MCF 10A (cell line): ENCODE measurements at regions not wholly inside any gene's neighbourhood (a gene's known extent, or its start where the extent isn't known, plus 50 kb on each side); places are given as distances from the start of the nearest gene placed in this dataset.
"Not testable (repeated sequence)": the region's sequence is repeated elsewhere in the genome, so short reads cannot be mapped to it uniquely, and the experiment has no call there.

Source experiments
- BruUV-seq: library from RNA; stranded (reverse); fragments of 400-500 nt; replicated peaks from 2 replicates; lab custom pipeline; 2021; lab: Mats Ljungman, UMichigan
- CTCF ChIA-PET: fragments of 300-600 bp; sonication (Branson Sonifier 250); formaldehyde crosslinking; extraction: SDS; loops from one replicate; lab custom pipeline; 2021; ENCODE audit warnings: antibody characterized with exemption, inconsistent platforms; lab: Yijun Ruan, JAX
- POLR2A ChIA-PET: fragments of 300-600, 350-650 bp; sonication (Branson Sonifier 250); formaldehyde crosslinking; extraction: SDS; loops from one replicate; lab custom pipeline; 2020; ENCODE audit warnings: antibody characterized with exemption, inconsistent platforms; lab: Yijun Ruan, JAX
- DNase-seq: peaks from one replicate; pipeline ENCODE4 v3.0.0-alpha.2; 2018; ENCODE audit not compliant: unreplicated experiment
- H3K27ac Mint-ChIP-seq: one replicate; pipeline ENCODE4 v1.8.0; 2022; ENCODE audit warnings: mild to moderate bottlenecking, low read depth, mixed read lengths; ENCODE audit not compliant: unreplicated experiment
- H3K27me3 Mint-ChIP-seq: one replicate; pipeline ENCODE4 v1.8.0; 2022; ENCODE audit warnings: mixed read lengths; ENCODE audit not compliant: insufficient read depth, unreplicated experiment
- H3K36me3 Mint-ChIP-seq: one replicate; pipeline ENCODE4 v1.8.0; 2022; ENCODE audit warnings: mild to moderate bottlenecking, moderate library complexity, mixed read lengths; ENCODE audit not compliant: insufficient read depth, unreplicated experiment
- H3K4me1 Mint-ChIP-seq: one replicate; pipeline ENCODE4 v1.8.0; 2022; ENCODE audit warnings: mixed read lengths; ENCODE audit not compliant: insufficient read depth, unreplicated experiment
- H3K4me3 Mint-ChIP-seq: one replicate; pipeline ENCODE4 v1.8.0; 2022; ENCODE audit warnings: mild to moderate bottlenecking, moderate library complexity, mixed read lengths; ENCODE audit not compliant: unreplicated experiment
- H3K9me3 Mint-ChIP-seq: one replicate; pipeline ENCODE4 v1.8.0; 2022; ENCODE audit warnings: mixed read lengths; ENCODE audit not compliant: unreplicated experiment
- CTCF ChIP-seq: fragments of 200-600 bp; IDR thresholded peaks from one replicate; pipeline ENCODE4 v1.8.0; 2022; ENCODE audit warnings: antibody characterized with exemption, mild to moderate bottlenecking; ENCODE audit not compliant: unreplicated experiment
- intact Hi-C: fragments of 100-400 bp; cut with micrococcal nuclease; formaldehyde crosslinking; loops from 2 replicates; pipeline ENCODE4 v1.14.1; 2022

GRCh38 chrX:64580605-64581004, 185.4 kb upstream of the MTMR8 start:
- ChIA-PET CTCF (interaction anchor here (0.6 kb wide), 3 partner anchors 90 to 142 kb away, joined by 3 read pairs; no protein-coding TSS in a partner anchor), POLR2A (no interaction called here)
- no TSS peak for BruUV-seq
- no peak for TF ChIP-seq CTCF
- no peak overlapping the region for H3K4me3 Mint-ChIP-seq
- no peaks in the 10 kb centered on the region for H3K27me3 Mint-ChIP-seq
- no peaks in the 10 kb centered on the region for H3K4me1 Mint-ChIP-seq
- no peak overlapping the region for H3K27ac Mint-ChIP-seq
- H3K9me3 Mint-ChIP-seq = peaks cover 36% of the 10 kb centered on the region
- intact Hi-C loops = no loop called here
- no peaks in the 10 kb centered on the region for H3K36me3 Mint-ChIP-seq
- no peak for DNase-seq

- intact Hi-C loops = no loop called here
- H3K36me3 Mint-ChIP-seq = no peaks in the 10 kb centered on the region
- H3K4me3 Mint-ChIP-seq = no peak overlapping the region
- H3K9me3 Mint-ChIP-seq = peaks cover 40% of the 10 kb centered on the region
- no peaks in the 10 kb centered on the region for H3K4me1 Mint-ChIP-seq
- DNase-seq = no peak
- no peak overlapping the region for H3K27ac Mint-ChIP-seq
- POLR2A ChIA-PET = no interaction called here
- CTCF ChIA-PET = interaction anchor here (0.6 kb wide), 2 partner anchors 97 to 142 kb away, joined by 3 read pairs; no protein-coding TSS in a partner anchor
- no TSS peak for BruUV-seq
- no peaks in the 10 kb centered on the region for H3K27me3 Mint-ChIP-seq
- TF ChIP-seq CTCF = no peak
These were observed 184.8 kb upstream of the MTMR8 start for GRCh38 chrX:64580035-64580434.

- BruUV-seq = no TSS peak
- ChIA-PET POLR2A (no interaction called here), CTCF (no interaction called here)
- no peak for TF ChIP-seq CTCF
- Mint-ChIP-seq H3K27ac (no peak overlapping the region), H3K27me3 (no peaks in the 10 kb centered on the region), H3K9me3 (peaks cover 26% of the 10 kb centered on the region), H3K4me1 (no peaks in the 10 kb centered on the region), H3K4me3 (no peak overlapping the region), H3K36me3 (no peaks in the 10 kb centered on the region)
- intact Hi-C loops = no loop called here
- DNase-seq = no peak
These were observed 175.8 kb upstream of the MTMR8 start for GRCh38 chrX:64571011-64571410.

- ChIA-PET CTCF (interaction anchor here (0.6 kb wide), 1 partner anchor 55 kb away, joined by 3 read pairs; no protein-coding TSS in a partner anchor), POLR2A (no interaction called here)
- intact Hi-C loops = no loop called here
- Mint-ChIP-seq H3K27me3 (no peaks in the 10 kb centered on the region), H3K36me3 (no peaks in the 10 kb centered on the region), H3K4me3 (no peak overlapping the region), H3K27ac (no peak overlapping the region), H3K4me1 (no peaks in the 10 kb centered on the region), H3K9me3 (peaks cover 19% of the 10 kb centered on the region)
- TF ChIP-seq CTCF = no peak
- no peak for DNase-seq
- no TSS peak for BruUV-seq
These were observed 175.0 kb upstream of the MTMR8 start for GRCh38 chrX:64570204-64570603.

GRCh38 chrX:64565348-64565747, 170.1 kb upstream of the MTMR8 start:
- H3K4me1 Mint-ChIP-seq, POLR2A ChIA-PET, intact Hi-C loops, H3K4me3 Mint-ChIP-seq, H3K27me3 Mint-ChIP-seq, H3K27ac Mint-ChIP-seq, BruUV-seq, H3K36me3 Mint-ChIP-seq, CTCF ChIA-PET, DNase-seq: not testable (repeated sequence)
- peaks cover 26% of the 10 kb centered on the region for H3K9me3 Mint-ChIP-seq

- H3K9me3 Mint-ChIP-seq = peaks cover 35% of the 10 kb centered on the region
- H3K27ac Mint-ChIP-seq, H3K27me3 Mint-ChIP-seq, H3K4me1 Mint-ChIP-seq, H3K4me3 Mint-ChIP-seq, intact Hi-C loops, DNase-seq, BruUV-seq, H3K36me3 Mint-ChIP-seq, CTCF ChIA-PET, POLR2A ChIA-PET: not testable (repeated sequence)
These were observed 154.0 kb upstream of the MTMR8 start for GRCh38 chrX:64549236-64549635.
